ENCODE measurements at regions not wholly inside any gene's neighbourhood (a gene's known extent, or its start where the extent isn't known, plus 50 kb on each side); places are given as distances from the start of the nearest gene placed in this dataset.

- DNase-seq (ENCODE audit: low read depth in 1 of 2, low spot score in 1 of 2): no peak
Observed at GRCh38 chr1:209240351-209240750, 343.2 kb upstream of the CAMK1G start.

GRCh38 chr1:209241487-209241886, 342.0 kb upstream of the CAMK1G start:
- DNase-seq (ENCODE audit: low read depth in 1 of 2, low spot score in 1 of 2): no peak

DNA sequence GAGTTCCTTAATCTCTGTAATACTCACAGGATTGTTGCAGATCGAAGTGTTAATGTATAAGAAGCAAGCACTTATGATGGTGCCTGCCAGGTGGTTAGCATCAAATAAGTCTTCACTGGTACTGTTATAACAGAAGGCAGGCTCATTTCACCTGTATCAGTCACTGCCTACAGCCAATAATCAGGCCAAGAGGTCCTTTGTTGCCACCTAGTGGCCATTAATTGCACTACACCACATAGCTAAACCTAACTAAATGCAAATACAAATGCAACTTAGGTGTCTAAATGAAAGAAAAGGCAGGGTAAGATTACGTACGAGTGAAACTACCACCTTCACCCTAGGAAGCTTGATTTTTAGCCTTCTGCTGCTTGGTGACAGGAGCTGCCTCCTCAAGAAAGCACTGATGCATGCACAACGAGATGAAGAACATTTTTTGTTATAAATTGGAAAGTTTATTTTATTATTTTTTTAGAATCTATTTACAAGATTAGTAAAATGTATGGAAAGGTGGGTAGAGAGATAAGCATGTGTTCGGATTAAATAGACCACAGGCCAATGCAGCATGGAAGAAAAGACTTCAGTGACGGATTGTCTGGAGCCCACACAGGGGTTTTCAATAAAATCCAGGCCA, 334.8 kb upstream of the CAMK1G start:
- no peak for DNase-seq (ENCODE audit: low read depth in 1 of 2, low spot score in 1 of 2)

GRCh38 chr1:209249280-209249670, 334.2 kb upstream of the CAMK1G start:
- no peak for DNase-seq (ENCODE audit: low read depth in 1 of 2, low spot score in 1 of 2)

DNA sequence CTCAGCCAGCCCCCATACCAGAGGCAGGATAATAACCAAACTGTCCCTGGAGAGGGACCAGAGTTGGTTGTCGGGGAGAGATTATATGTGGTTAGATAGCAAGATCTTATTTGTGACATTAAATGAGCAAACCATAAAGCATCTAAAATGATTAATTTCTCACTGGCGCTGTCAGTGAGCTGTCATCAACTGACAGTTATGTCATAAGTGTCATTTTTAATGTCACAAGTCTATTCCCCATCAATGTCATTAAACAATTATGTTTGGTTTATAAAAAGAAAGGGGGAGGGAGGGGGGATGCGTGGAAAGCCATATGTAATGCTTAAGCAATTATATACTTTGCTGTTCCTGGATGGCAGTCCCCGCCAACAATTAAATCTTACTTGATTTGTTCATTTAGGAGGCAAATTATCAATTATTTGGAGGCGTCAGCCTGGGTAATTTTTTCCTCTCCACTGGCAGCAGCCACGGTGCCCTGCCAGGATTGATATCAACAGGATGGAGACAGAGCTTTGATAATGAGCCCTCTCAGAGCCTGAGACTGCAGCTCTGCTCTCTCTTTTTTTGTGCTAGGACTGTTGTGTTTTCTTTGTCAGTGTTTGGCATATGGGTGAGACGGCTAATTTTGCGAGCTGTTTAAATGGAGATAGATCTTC, 333.6 kb upstream of the CAMK1G start:
- no peak for DNase-seq (ENCODE audit: low read depth in 1 of 2, low spot score in 1 of 2)

DNA sequence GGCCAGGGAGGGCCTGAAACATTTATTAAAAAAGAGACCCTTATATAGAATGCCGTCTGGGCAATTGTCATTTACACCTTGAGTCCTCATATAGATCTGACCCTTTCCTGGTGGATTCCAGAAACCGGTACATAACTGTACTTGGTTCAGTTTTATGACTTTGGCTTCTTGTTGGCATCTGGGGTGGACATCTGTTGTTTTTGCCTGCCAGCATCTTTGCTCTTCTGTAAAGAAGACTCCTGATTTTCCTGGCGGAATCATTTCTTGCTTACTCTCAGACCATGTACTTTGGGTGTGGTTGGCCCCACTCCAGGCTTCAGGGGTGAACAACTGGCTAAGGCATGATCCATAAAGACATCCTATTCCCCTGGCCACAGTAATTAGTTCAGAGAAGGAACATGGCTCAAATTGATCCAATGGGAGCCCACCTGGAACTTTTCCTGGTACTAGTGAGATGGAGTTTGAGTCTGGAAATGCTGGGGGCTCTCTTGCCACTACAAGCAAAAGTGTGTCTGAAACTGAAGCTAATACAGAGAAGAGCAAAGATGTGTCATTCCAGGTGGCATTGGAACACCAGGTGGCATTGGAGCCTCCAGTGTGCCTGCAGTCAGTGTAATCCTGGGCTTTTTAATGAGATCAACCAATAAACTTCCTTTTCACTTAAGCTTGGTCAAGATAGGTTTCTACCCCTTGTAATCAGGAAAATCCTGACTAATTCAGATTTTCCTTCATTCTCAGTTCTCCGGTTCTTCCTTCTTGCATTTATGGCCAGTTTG, 332.5 kb upstream of the CAMK1G start:
- no peak for DNase-seq (ENCODE audit: low read depth in 1 of 2, low spot score in 1 of 2)

DNA sequence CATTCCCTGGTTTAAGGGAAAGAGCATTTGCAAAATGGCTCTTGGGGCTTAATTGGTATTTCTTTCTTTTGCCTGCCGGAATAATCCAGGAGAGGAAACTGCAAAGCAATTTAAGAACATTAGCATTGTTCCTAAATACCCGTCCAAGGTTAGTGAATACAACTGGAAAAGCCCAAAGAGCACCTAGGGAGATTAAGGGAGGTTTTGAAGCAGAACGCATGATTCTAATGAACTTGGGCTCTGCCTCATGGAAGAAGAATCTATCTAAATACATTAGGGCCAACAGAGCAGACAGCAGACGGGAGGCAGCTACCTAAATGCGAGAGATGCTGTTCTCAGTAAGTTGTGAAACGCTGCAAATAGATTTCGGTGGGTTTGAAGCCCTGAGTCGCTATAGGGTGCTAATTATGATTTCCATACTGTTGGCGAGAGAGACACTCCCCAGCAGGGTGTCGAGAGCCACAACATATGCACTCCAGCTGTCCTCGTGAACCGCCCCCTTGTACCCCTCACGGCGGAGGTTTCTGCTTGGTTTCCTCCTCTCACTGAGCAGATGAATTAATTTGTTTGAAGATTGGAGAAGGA, 326.7 kb upstream of the CAMK1G start:
- DNase-seq (ENCODE audit: low read depth in 1 of 2, low spot score in 1 of 2): no peak

DNA sequence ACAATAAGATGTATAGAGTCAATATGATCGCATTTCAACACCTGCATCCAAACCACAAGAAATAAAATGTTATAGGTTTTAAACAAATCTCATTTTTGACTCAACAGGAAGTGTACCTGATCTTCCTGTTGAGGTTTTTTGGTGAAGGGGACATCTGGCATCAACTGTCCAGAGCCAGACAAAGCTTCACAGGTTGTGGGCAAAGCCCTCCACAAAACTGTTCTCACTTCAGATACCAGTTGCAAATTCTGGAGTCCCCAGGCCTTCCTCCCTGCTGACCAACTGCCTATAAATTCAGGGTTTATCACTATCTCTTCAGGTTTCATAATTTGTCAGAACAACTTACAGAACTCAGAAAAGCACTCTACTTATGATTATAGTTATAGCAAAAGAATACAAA, 326.1 kb upstream of the CAMK1G start:
- no peak for DNase-seq (ENCODE audit: low read depth in 1 of 2, low spot score in 1 of 2)

DNA sequence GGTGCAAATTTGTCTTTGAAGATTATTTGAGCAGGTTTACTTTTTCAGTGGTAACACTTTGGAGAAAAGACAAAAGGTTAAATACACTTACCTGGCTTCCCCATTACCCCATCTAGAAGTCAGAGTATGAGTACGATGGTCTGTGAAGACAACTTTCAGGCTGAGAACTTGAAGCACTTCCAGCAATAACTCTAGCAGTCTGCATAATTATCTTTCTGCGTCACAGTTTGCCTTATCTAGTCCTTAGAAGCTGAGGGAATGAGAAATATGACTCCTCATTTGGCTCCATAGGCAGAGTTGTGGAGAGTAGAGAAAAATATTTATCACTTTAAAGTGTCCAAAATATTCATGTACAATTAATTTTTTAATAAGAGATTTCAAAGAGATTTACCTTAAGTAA, 323.4 kb upstream of the CAMK1G start:
- no peak for DNase-seq (ENCODE audit: low read depth in 1 of 2, low spot score in 1 of 2)

- no peak for DNase-seq (ENCODE audit: low read depth in 1 of 2, low spot score in 1 of 2)
Observed at GRCh38 chr1:209262631-209263030, 320.9 kb upstream of the CAMK1G start.

GRCh38 chr1:209265301-209265700, 318.2 kb upstream of the CAMK1G start:
- no peak for DNase-seq (ENCODE audit: low read depth in 1 of 2, low spot score in 1 of 2)

GRCh38 chr1:209266590-209267205, 316.8 kb upstream of the CAMK1G start:
- no peak for DNase-seq (ENCODE audit: low read depth in 1 of 2, low spot score in 1 of 2)

GRCh38 chr1:209267968-209268367, 315.5 kb upstream of the CAMK1G start:
- DNase-seq (ENCODE audit: low read depth in 1 of 2, low spot score in 1 of 2): no peak

GRCh38 chr1:209268479-209268878, 315.0 kb upstream of the CAMK1G start:
- no peak for DNase-seq (ENCODE audit: low read depth in 1 of 2, low spot score in 1 of 2)

DNA sequence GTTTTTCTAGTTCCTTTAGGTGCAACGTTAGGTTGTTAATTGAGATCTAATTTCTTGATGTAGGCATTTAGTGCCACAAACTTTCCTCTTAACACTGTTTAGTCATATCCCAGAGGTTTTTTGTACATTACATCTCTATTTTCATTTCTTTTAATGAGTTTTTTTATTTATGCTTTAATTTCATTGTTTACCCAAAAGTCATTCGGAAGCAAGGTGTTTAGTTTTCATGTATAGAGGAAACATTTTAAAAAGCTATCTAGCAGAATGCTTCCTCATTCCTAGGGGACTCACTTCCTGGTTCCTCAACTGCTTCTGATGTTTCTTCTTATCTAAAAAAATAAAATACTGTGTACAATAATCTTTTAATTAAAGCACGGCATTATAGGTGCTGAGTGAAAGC, 307.2 kb upstream of the CAMK1G start:
- no peak for DNase-seq (ENCODE audit: low read depth in 1 of 2, low spot score in 1 of 2)

- DNase-seq (ENCODE audit: low read depth in 1 of 2, low spot score in 1 of 2): no peak
Observed at GRCh38 chr1:209277662-209278061, 305.9 kb upstream of the CAMK1G start.

DNA sequence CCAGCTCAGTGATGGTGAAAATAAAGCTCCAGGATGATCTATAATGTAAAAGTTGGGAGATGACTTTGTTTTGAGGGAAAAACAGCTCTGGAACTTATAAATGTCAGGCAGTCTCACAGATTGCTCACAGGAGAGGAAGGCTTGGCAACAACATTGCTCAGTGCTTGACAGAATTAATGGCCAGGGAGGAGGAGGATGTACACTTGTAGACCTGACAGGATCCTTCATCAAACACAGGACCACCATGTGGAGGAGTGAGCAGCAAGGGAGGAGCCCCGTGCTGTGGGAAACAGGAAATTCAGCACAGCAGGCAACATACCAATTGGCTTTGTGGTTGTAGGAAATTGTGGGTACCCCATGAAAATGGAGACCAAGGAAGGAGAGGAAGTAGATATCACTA, 291.8 kb upstream of the CAMK1G start:
- DNase-seq (ENCODE audit: low read depth in 1 of 2, low spot score in 1 of 2): no peak

DNA sequence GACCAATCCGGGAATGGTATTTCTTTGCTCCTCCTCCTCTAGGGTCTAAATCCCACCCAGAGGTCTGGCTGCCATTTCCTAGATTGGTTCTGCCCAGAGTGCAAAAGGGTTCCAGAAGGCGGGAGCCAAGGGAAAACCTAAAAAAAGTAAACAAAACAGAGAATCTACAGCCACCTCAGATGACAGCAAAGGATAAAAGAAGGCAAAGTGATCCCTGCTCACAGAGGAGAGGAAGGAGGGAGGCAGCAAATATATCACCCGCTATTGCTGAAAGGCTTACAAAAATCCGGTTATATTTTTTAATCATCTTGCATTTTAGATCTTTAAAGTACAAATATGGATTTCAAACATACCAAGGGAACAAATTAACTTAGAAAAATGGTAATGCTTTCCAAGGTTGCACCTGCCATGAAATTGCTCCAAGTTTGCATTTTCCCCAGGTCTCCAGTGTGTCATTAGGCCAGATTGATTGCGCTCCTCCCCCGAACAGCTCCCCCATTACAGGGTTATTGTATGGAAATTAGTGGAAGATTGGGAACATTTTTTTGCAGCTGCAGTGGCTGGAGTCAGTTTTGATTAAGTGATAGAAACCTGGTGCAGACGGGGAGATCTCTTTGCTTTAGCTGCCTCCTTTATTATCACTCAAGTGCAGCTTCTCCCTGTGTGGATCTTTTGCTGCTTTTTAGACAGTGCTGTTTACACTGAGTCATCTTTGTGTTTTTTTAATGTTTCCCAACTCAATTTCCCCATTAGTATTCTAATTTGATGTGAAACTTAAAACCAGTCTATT, 280.5 kb upstream of the CAMK1G start:
- no peak for DNase-seq (ENCODE audit: low read depth in 1 of 2, low spot score in 1 of 2)

GRCh38 chr1:209304166-209304565, 279.3 kb upstream of the CAMK1G start:
- no peak for DNase-seq (ENCODE audit: low read depth in 1 of 2, low spot score in 1 of 2)

- DNase-seq (ENCODE audit: low read depth in 1 of 2, low spot score in 1 of 2): no peak
Observed at GRCh38 chr1:209305221-209305954, 278.1 kb upstream of the CAMK1G start.

Measured in stimulated activated CD4-positive, alpha-beta T cell treated with anti-CD3 and anti-CD28 coated beads, Interleukin-15, amount 100 ng/mL, for 1 hour (primary cell).